K562 (cell line): ENCODE measurements at regions not wholly inside any gene's neighbourhood (a gene's known extent, or its start where the extent isn't known, plus 50 kb on each side); places are given as distances from the start of the nearest gene placed in this dataset.

Source experiments
- PHTF2 ChIP-seq: fragments of 250-450 bp; sonication (Bioruptor Pico); IDR thresholded peaks from 2 replicates; pipeline ENCODE4 v1.5.0; 2021; ENCODE audit warnings: mild to moderate bottlenecking
- SRF ChIP-seq, 2 experiments: fragments of 250-450, 450-650 bp in 1 of 2; sonication (Bioruptor Pico) in 1 of 2; sonication (generic) in 1 of 2; formaldehyde crosslinking; IDR thresholded peaks; 2 replicates each; pipeline versions ENCODE4 v1.5.0 to v1.5.1; 2020 to 2022; ENCODE audit warnings: mild to moderate bottlenecking in 1 of 2, missing genetic modification reagents in 1 of 2
- YY1 ChIP-seq, 3 experiments: IDR thresholded peaks; 2 replicates each; pipeline ENCODE4 v1.6.1; 2011; ENCODE audit warnings: low read length in 2 of 3, mild to moderate bottlenecking in 2 of 3, moderate library complexity in 2 of 3, borderline replicate concordance in 1 of 3, control low read depth in 1 of 3, low read depth in 1 of 3; ENCODE audit not compliant: insufficient read depth in 3 of 3, insufficient replicate concordance in 2 of 3, control insufficient read depth in 1 of 3, insufficient read length in 1 of 3; ENCODE audit errors: extremely low read depth in 1 of 3
- TF ChIP-seq, protein P1 (sequence below), 3 experiments: IDR thresholded peaks in 2 of 3; conservative IDR thresholded peaks in 1 of 3; 2 replicates each; pipeline ENCODE4 v1.5.1; 2011 to 2012; ENCODE audit warnings: low read length in 3 of 3, mild to moderate bottlenecking in 3 of 3, control low read depth in 2 of 3, improper control_type of control experiment in 1 of 3, inconsistent platforms in 1 of 3, low read depth in 1 of 3, mixed read lengths in 1 of 3, moderate library complexity in 1 of 3; ENCODE audit not compliant: insufficient read depth in 2 of 3
- TF ChIP-seq, protein P2 (sequence below): fragments of 450-650 bp; conservative IDR thresholded peaks from 2 replicates; pipeline ENCODE4 v1.6.1; 2016; ENCODE audit warnings: missing genetic modification characterization, low read depth, mild to moderate bottlenecking, missing compliant biosample characterization, moderate library complexity

DNA sequence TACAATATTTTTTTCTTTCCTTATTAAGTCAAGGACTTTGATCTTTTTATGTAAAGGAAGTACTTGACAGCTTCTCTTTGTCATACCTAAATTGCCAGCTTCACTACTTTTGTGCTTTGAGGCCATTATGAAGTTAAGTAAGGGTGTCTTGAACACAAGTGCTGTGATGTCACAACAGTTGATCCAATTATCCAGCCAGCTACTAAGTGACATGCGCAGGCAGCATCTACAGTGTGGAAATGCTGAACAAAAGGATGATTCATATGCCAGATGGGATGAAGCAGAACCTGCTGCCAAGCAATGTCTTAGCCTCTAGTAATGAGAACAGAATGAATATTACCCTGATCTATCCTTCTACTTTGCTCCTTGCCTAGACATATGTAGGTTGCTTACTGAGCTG is 68.3 kb upstream of the TMEM244 start:
- TF ChIP-seq, protein P1, sequence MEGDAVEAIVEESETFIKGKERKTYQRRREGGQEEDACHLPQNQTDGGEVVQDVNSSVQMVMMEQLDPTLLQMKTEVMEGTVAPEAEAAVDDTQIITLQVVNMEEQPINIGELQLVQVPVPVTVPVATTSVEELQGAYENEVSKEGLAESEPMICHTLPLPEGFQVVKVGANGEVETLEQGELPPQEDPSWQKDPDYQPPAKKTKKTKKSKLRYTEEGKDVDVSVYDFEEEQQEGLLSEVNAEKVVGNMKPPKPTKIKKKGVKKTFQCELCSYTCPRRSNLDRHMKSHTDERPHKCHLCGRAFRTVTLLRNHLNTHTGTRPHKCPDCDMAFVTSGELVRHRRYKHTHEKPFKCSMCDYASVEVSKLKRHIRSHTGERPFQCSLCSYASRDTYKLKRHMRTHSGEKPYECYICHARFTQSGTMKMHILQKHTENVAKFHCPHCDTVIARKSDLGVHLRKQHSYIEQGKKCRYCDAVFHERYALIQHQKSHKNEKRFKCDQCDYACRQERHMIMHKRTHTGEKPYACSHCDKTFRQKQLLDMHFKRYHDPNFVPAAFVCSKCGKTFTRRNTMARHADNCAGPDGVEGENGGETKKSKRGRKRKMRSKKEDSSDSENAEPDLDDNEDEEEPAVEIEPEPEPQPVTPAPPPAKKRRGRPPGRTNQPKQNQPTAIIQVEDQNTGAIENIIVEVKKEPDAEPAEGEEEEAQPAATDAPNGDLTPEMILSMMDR (IDR thresholded peaks at IDR 0.05 in 2 of 3, conservative IDR thresholded peaks at IDR 0.05 in 1 of 3; ENCODE audit: insufficient read depth in 2 of 3, low read depth in 1 of 3, low read length in 3 of 3) = no peak
- TF ChIP-seq, protein P2, sequence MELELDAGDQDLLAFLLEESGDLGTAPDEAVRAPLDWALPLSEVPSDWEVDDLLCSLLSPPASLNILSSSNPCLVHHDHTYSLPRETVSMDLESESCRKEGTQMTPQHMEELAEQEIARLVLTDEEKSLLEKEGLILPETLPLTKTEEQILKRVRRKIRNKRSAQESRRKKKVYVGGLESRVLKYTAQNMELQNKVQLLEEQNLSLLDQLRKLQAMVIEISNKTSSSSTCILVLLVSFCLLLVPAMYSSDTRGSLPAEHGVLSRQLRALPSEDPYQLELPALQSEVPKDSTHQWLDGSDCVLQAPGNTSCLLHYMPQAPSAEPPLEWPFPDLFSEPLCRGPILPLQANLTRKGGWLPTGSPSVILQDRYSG = no peak
- TF ChIP-seq SRF (CRISPR knock-in tag; IDR thresholded peaks at IDR 0.05) = no peak
- no peak for TF ChIP-seq YY1 (IDR thresholded peaks at IDR 0.05; ENCODE audit: borderline replicate concordance in 1 of 3, control insufficient read depth in 1 of 3, extremely low read depth in 1 of 3, insufficient read depth in 3 of 3, insufficient read length in 1 of 3, insufficient replicate concordance in 2 of 3, low read depth in 1 of 3, low read length in 2 of 3)
- no peak for TF ChIP-seq PHTF2 (CRISPR knock-in tag)
